Neural cell (in vitro differentiated cells): ENCODE measurements at regions not wholly inside any gene's neighbourhood (a gene's known extent, or its start where the extent isn't known, plus 50 kb on each side); places are given as distances from the start of the nearest gene placed in this dataset.

Experiments
- H2AFZ ChIP-seq: fragments of 200-600, 300-800 bp; sonication (generic), shearing (Covaris generic); 2 replicates; pipeline ENCODE4 v1.6.0; 2014; ENCODE audit warnings: low read depth, mild to moderate bottlenecking, antibody characterized with exemption, low read length, moderate library complexity
- H3F3A ChIP-seq: fragments of 200-600 bp; shearing (Covaris generic); 2 replicates; pipeline ENCODE4 v1.6.1; 2016; ENCODE audit warnings: mild to moderate bottlenecking, moderate library complexity, mixed read lengths, antibody characterized with exemption, low read length; ENCODE audit not compliant: insufficient read depth, poor library complexity, severe bottlenecking
- H3K27ac ChIP-seq: fragments of 200-600, 300-800 bp; sonication (generic), shearing (Covaris generic); 2 replicates; pipeline ENCODE4 v1.5.1; 2014; ENCODE audit warnings: mild to moderate bottlenecking, low read length, moderate library complexity
- H3K27me3 ChIP-seq: fragments of 300-800, 200-600 bp; sonication (generic), shearing (Covaris generic); 2 replicates; pipeline ENCODE4 v1.6.0; 2014; ENCODE audit warnings: mild to moderate bottlenecking, low read depth, low read length, moderate library complexity; ENCODE audit not compliant: insufficient read depth
- H3K36me3 ChIP-seq: fragments of 300-800, 200-600 bp; sonication (generic), shearing (Covaris generic); 2 replicates; pipeline ENCODE4 v1.5.1; 2014; ENCODE audit warnings: mild to moderate bottlenecking, antibody characterized with exemption, low read length, moderate library complexity; ENCODE audit not compliant: insufficient read depth
- H3K4me2 ChIP-seq: fragments of 300-800, 200-600 bp; sonication (generic), shearing (Covaris generic); 2 replicates; pipeline ENCODE4 v1.6.0; 2014; ENCODE audit warnings: mild to moderate bottlenecking, low read length
- H3K4me3 ChIP-seq: fragments of 300-800, 200-600 bp; sonication (generic), shearing (Covaris generic); 2 replicates; pipeline ENCODE4 v1.5.1; 2014; ENCODE audit warnings: mild to moderate bottlenecking, low read length, moderate library complexity
- H3K79me2 ChIP-seq: fragments of 200-600 bp; shearing (Covaris generic); replicated peaks from 2 replicates; pipeline ENCODE4 v1.6.0; 2014; ENCODE audit warnings: mild to moderate bottlenecking, low read length, moderate library complexity; ENCODE audit not compliant: insufficient read depth
- H3K9ac ChIP-seq: fragments of 300-800, 200-600 bp; sonication (generic), shearing (Covaris generic); 2 replicates; pipeline ENCODE4 v1.6.1; 2016; ENCODE audit warnings: mild to moderate bottlenecking, low read length, mixed read lengths
- H3K9me2 ChIP-seq: fragments of 200-600 bp; shearing (Covaris generic); 2 replicates; pipeline ENCODE4 v1.6.1; 2016; ENCODE audit warnings: mild to moderate bottlenecking, low read length, mixed read lengths; ENCODE audit not compliant: insufficient read depth
- H3K9me3 ChIP-seq: fragments of 200-600, 300-800 bp; sonication (generic), shearing (Covaris generic); 2 replicates; pipeline ENCODE4 v1.6.1; 2016; ENCODE audit warnings: mild to moderate bottlenecking, mixed run types, low read length, moderate library complexity, mixed read lengths
- H4K20me1 ChIP-seq: fragments of 200-600 bp; shearing (Covaris generic); 2 replicates; pipeline ENCODE4 v1.6.1; 2016; ENCODE audit warnings: mild to moderate bottlenecking, mixed run types; ENCODE audit not compliant: insufficient read depth
- CTCF ChIP-seq: fragments of 450-650 bp; IDR thresholded peaks from 2 replicates; pipeline ENCODE4 v1.5.1; 2014; ENCODE audit warnings: antibody characterized with exemption, mild to moderate bottlenecking, moderate library complexity; ENCODE audit not compliant: poor library complexity, severe bottlenecking
- EP300 ChIP-seq: fragments of 450-650 bp; conservative IDR thresholded peaks from 2 replicates; pipeline ENCODE4 v1.6.1; 2014; ENCODE audit warnings: antibody characterized with exemption, mild to moderate bottlenecking, moderate library complexity; ENCODE audit not compliant: poor library complexity, severe bottlenecking
- EZH2 ChIP-seq: fragments of 200-600, 300-800 bp; shearing (Covaris generic), sonication (generic); IDR thresholded peaks from 2 replicates; pipeline ENCODE4 v1.6.1; 2014; ENCODE audit warnings: antibody characterized with exemption, low read length, borderline replicate concordance, mild to moderate bottlenecking; ENCODE audit not compliant: insufficient read depth, poor library complexity, severe bottlenecking
- MXI1 ChIP-seq: fragments of 450-650 bp; conservative IDR thresholded peaks from 2 replicates; pipeline ENCODE4 v1.6.1; 2014; ENCODE audit warnings: antibody characterized with exemption, mild to moderate bottlenecking; ENCODE audit not compliant: poor library complexity, severe bottlenecking
- POLR2AphosphoS5 ChIP-seq: IDR thresholded peaks from 2 replicates; pipeline ENCODE4 v1.6.1; 2012
- RAD21 ChIP-seq: fragments of 450-650 bp; conservative IDR thresholded peaks from 2 replicates; pipeline ENCODE4 v1.6.1; 2014; ENCODE audit warnings: antibody characterized with exemption, mild to moderate bottlenecking, moderate library complexity
- SMC3 ChIP-seq: fragments of 450-650 bp; conservative IDR thresholded peaks from 2 replicates; pipeline ENCODE4 v1.6.1; 2014; ENCODE audit warnings: antibody characterized with exemption, mild to moderate bottlenecking, moderate library complexity; ENCODE audit not compliant: poor library complexity
- TAF1 ChIP-seq: IDR thresholded peaks from 2 replicates; pipeline ENCODE4 v1.6.1; 2012; ENCODE audit warnings: low read depth
- TF ChIP-seq, protein P1 (sequence below): IDR thresholded peaks from 2 replicates; pipeline ENCODE4 v1.6.1; 2012; ENCODE audit warnings: borderline replicate concordance

DNA sequence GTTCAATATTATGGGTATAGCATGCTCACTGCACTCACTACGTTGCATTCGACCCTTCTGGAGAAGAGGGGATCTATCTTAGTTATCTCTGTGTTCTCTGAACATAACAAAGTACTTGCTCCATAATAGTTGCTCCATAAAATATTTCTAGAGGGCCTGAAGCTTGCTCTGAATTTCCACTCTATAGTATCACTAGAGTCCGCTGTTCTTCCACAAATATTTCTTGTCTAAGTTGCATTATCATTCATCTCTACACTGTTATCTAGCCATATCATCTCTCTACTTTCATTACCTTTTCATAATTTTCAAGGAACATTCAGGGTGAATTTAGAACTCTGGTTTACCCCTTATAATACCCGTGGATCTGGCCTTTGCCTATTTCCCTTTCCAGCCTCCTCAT is 246.1 kb upstream of the PDE3A start:
- H3K79me2 ChIP-seq, result no peaks in the 10 kb centered on the region
- no peaks in the 10 kb centered on the region for H3K36me3 ChIP-seq
- H3K4me3 ChIP-seq, result no peak overlapping the region
- H3K27ac ChIP-seq, result no peak overlapping the region
- no peaks in the 10 kb centered on the region for H3F3A ChIP-seq
- no peak for TF ChIP-seq RAD21
- TF ChIP-seq EZH2, result no peak
- TF ChIP-seq SMC3, result no peak
- no peak for TF ChIP-seq POLR2AphosphoS5
- TF ChIP-seq TAF1, result no peak
- TF ChIP-seq, protein P1, sequence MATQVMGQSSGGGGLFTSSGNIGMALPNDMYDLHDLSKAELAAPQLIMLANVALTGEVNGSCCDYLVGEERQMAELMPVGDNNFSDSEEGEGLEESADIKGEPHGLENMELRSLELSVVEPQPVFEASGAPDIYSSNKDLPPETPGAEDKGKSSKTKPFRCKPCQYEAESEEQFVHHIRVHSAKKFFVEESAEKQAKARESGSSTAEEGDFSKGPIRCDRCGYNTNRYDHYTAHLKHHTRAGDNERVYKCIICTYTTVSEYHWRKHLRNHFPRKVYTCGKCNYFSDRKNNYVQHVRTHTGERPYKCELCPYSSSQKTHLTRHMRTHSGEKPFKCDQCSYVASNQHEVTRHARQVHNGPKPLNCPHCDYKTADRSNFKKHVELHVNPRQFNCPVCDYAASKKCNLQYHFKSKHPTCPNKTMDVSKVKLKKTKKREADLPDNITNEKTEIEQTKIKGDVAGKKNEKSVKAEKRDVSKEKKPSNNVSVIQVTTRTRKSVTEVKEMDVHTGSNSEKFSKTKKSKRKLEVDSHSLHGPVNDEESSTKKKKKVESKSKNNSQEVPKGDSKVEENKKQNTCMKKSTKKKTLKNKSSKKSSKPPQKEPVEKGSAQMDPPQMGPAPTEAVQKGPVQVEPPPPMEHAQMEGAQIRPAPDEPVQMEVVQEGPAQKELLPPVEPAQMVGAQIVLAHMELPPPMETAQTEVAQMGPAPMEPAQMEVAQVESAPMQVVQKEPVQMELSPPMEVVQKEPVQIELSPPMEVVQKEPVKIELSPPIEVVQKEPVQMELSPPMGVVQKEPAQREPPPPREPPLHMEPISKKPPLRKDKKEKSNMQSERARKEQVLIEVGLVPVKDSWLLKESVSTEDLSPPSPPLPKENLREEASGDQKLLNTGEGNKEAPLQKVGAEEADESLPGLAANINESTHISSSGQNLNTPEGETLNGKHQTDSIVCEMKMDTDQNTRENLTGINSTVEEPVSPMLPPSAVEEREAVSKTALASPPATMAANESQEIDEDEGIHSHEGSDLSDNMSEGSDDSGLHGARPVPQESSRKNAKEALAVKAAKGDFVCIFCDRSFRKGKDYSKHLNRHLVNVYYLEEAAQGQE, result no peak
- no peak for TF ChIP-seq CTCF
- TF ChIP-seq MXI1, result no peak
- no peak for TF ChIP-seq EP300
- no peaks in the 10 kb centered on the region for H3K27me3 ChIP-seq
- H2AFZ ChIP-seq, result no peak overlapping the region
- no peaks in the 10 kb centered on the region for H3K9me3 ChIP-seq
- H3K9me2 ChIP-seq, result no peaks in the 10 kb centered on the region
- no peak overlapping the region for H3K4me2 ChIP-seq
- H3K9ac ChIP-seq, result no peak overlapping the region
- no peaks in the 10 kb centered on the region for H4K20me1 ChIP-seq

DNA sequence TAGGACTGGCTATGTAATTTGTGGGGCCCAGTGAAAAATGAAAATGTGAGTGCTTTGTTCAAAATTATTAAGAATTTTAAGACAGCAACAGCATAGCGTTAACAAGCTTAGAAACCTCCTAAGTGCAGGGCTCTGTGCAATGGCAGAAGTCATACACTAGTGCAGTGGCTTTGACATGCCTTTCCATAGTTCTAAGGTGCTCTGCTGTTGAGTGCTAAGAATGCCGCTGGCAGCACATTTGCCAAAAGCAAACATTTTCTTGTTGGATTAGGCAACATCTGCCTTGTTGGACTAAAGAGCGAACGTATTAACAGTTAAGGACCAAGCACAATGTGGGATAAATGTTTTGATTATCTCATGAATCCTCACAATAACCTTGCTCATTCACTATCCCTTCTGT is 244.9 kb upstream of the PDE3A start:
- no peaks in the 10 kb centered on the region for H3K9me2 ChIP-seq
- no peak overlapping the region for H3K9ac ChIP-seq
- H3K9me3 ChIP-seq, result no peaks in the 10 kb centered on the region
- H3K4me3 ChIP-seq, result no peak overlapping the region
- H3K36me3 ChIP-seq, result no peaks in the 10 kb centered on the region
- no peaks in the 10 kb centered on the region for H3K27me3 ChIP-seq
- H3F3A ChIP-seq, result no peaks in the 10 kb centered on the region
- TF ChIP-seq CTCF (no peak), TAF1 (no peak), EZH2 (no peak), POLR2AphosphoS5 (no peak), MXI1 (no peak), EP300 (no peak), RAD21 (no peak), SMC3 (no peak)
- TF ChIP-seq, protein P1, result no peak
- H3K27ac ChIP-seq, result no peak overlapping the region
- no peaks in the 10 kb centered on the region for H3K79me2 ChIP-seq
- no peaks in the 10 kb centered on the region for H4K20me1 ChIP-seq
- no peak overlapping the region for H2AFZ ChIP-seq
- no peak overlapping the region for H3K4me2 ChIP-seq
